HepG2 (cell line): ENCODE measurements at regions not wholly inside any gene's neighbourhood (a gene's known extent, or its start where the extent isn't known, plus 50 kb on each side); places are given as distances from the start of the nearest gene placed in this dataset.

Source experiments
- FOXP1 ChIP-seq, 2 experiments: fragments of 450-650 bp in 1 of 2; IDR thresholded peaks; 2 replicates each; pipeline ENCODE4 v1.6.1; 2017 to 2018; ENCODE audit warnings: antibody characterized with exemption in 1 of 2
- HNF4A ChIP-seq: sonication (generic); formaldehyde crosslinking; IDR thresholded peaks from 2 replicates; pipeline ENCODE4 v1.4.0; 2020; ENCODE audit warnings: missing genetic modification reagents
- KLF9 ChIP-seq: IDR thresholded peaks from 2 replicates; pipeline ENCODE4 v1.6.1; 2016; ENCODE audit warnings: low read depth
- MBD4 ChIP-seq: IDR thresholded peaks from 2 replicates; pipeline ENCODE4 v1.6.1; 2012; ENCODE audit warnings: low read length, inconsistent platforms, borderline replicate concordance
- NR1H2 ChIP-seq: sonication (generic); formaldehyde crosslinking; IDR thresholded peaks from 2 replicates; pipeline ENCODE4 v1.8.1; 2022; ENCODE audit warnings: low read depth, missing genetic modification reagents, borderline replicate concordance
- RAD21 ChIP-seq: fragments of 450-650 bp; formaldehyde crosslinking; IDR thresholded peaks from 2 replicates; pipeline ENCODE4 v1.5.0; 2020; ENCODE audit warnings: mild to moderate bottlenecking
- RBAK ChIP-seq: sonication (generic); formaldehyde crosslinking; IDR thresholded peaks from 2 replicates; pipeline ENCODE4 v1.5.1; 2020; ENCODE audit warnings: mild to moderate bottlenecking, missing genetic modification reagents
- RFXAP ChIP-seq: sonication (generic); formaldehyde crosslinking; IDR thresholded peaks from 2 replicates; pipeline ENCODE4 v1.4.0; 2020; ENCODE audit warnings: missing genetic modification reagents, borderline replicate concordance
- RXRB ChIP-seq: IDR thresholded peaks from 2 replicates; pipeline ENCODE4 v1.6.1; 2016; ENCODE audit warnings: borderline replicate concordance, missing genetic modification reagents, missing compliant biosample characterization
- SNAPC2 ChIP-seq: sonication (generic); formaldehyde crosslinking; IDR thresholded peaks from 2 replicates; pipeline ENCODE4 v1.8.1; 2022; ENCODE audit warnings: mild to moderate bottlenecking, missing genetic modification reagents
- TEAD3 ChIP-seq: optimal IDR thresholded peaks from 2 replicates; pipeline ENCODE3; 2016; ENCODE audit warnings: borderline replicate concordance
- ZBTB21 ChIP-seq: sonication (generic); formaldehyde crosslinking; IDR thresholded peaks from 2 replicates; pipeline ENCODE4 v1.4.0; 2020; ENCODE audit warnings: missing genetic modification reagents
- ZNF501 ChIP-seq: sonication (generic); formaldehyde crosslinking; IDR thresholded peaks from 2 replicates; pipeline ENCODE4 v1.5.1; 2020; ENCODE audit warnings: mild to moderate bottlenecking, moderate library complexity, missing genetic modification reagents
- ZNF644 ChIP-seq: IDR thresholded peaks from 2 replicates; pipeline ENCODE4 v1.6.1; 2016; ENCODE audit warnings: low read depth
- ZNF660 ChIP-seq: sonication (generic); formaldehyde crosslinking; IDR thresholded peaks from 2 replicates; pipeline ENCODE4 v1.5.1; 2020; ENCODE audit warnings: mild to moderate bottlenecking, low read depth, missing genetic modification reagents, borderline replicate concordance
- ZNF720 ChIP-seq: sonication (generic); formaldehyde crosslinking; IDR thresholded peaks from 2 replicates; pipeline ENCODE4 v1.4.0; 2020; ENCODE audit warnings: missing genetic modification reagents
- ZNF761 ChIP-seq: sonication (generic); formaldehyde crosslinking; conservative IDR thresholded peaks from 2 replicates; pipeline ENCODE4 v1.4.0; 2020; ENCODE audit warnings: mild to moderate bottlenecking, missing genetic modification reagents
- TF ChIP-seq, protein P1 (sequence below): IDR thresholded peaks from 2 replicates; pipeline ENCODE4 v1.6.1; 2016; ENCODE audit warnings: missing biosample characterization, missing genetic modification reagents, low read depth
- TF ChIP-seq, protein P2 (sequence below): sonication (generic); formaldehyde crosslinking; IDR thresholded peaks from 2 replicates; pipeline ENCODE4 v1.8.1; 2023; ENCODE audit warnings: mild to moderate bottlenecking, missing genetic modification reagents
- TF ChIP-seq, protein P3 (sequence below): sonication (generic); formaldehyde crosslinking; IDR thresholded peaks from 2 replicates; pipeline ENCODE4 v1.5.0; 2020; ENCODE audit warnings: missing genetic modification reagents
- TF ChIP-seq, protein P4 (sequence below): sonication (generic); formaldehyde crosslinking; conservative IDR thresholded peaks from 2 replicates; pipeline ENCODE4 v1.4.0; 2020; ENCODE audit warnings: missing genetic modification reagents
- TF ChIP-seq, protein P5 (sequence below): sonication (generic); formaldehyde crosslinking; IDR thresholded peaks from 2 replicates; pipeline ENCODE4 v1.5.0; 2020; ENCODE audit warnings: mild to moderate bottlenecking, missing genetic modification reagents, borderline replicate concordance
- TF ChIP-seq, protein P6 (sequence below): sonication (generic); formaldehyde crosslinking; conservative IDR thresholded peaks from 2 replicates; pipeline ENCODE4 v1.4.0; 2020; ENCODE audit warnings: missing genetic modification reagents

DNA sequence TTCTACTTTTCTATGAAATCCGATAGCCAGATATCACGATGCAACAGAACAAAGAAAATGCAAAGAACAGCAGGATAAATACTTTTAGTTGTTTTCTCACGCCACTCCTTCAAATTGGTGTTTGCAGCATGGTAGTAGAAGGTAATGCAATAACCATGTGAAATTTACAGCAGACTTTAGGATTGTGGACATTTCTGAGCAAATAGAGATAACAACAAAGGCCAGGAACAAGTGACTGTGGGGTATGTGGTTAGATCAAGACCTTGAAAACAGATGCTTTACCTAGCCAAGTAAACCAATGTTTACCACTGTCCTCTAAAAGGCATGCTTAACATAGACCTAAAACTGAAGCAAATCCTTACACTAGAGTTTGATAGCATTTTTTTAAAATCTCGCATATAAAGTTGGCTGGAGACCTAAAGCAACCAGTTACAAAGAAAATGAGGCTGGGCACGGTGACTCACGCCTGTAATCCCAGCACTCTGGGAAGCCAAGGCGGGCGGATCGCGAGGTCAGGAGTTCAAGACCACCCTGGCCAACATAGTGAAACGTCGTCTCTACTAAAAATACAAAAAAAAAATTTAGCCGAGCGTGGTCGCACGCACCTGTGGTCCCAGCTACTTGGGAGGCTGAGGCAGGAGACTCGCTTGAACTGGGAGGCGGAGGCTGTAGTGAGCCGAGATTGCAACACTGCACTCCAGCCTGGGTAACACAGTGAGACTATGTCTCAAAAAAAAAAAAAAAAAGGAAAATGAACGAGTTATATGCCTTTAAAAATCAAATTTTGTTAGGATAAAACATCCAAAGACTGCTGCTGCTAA is 123.2 kb upstream of the FOXN3 start (continued):
- TF ChIP-seq, protein P1, sequence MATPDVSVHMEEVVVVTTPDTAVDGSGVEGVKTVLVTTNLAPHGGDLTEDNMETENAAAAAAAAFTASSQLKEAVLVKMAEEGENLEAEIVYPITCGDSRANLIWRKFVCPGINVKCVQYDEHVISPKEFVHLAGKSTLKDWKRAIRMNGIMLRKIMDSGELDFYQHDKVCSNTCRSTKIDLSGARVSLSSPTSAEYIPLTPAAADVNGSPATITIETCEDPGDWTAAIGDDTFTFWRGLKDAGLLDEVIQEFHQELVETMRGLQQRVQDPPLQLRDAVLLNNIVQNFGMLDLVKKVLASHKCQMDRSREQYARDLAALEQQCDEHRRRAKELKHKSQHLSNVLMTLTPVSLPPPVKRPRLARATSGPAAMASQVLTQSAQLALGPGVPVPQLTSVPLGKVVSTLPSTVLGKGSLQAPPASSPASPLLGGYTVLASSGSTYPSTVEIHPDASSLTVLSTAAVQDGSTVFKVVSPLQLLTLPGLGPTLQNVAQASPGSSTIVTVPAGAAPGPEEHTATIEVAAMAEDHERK (CRISPR knock-in tag) = no peak
- TF ChIP-seq FOXP1 (IDR thresholded peaks at IDR 0.05) (peak; percentile 90), FOXP1 (CRISPR knock-in tag; IDR thresholded peaks at IDR 0.05) (peak; percentile 95), RFXAP (no peak), KLF9 (CRISPR knock-in tag) (no peak), HNF4A (CRISPR knock-in tag) (peak; percentile 60), RBAK (no peak), RXRB (CRISPR knock-in tag) (peak; percentile 70), NR1H2 (CRISPR knock-in tag) (no peak), SNAPC2 (no peak; the same call in 1 of the 2 replicates), ZBTB21 (no peak), ZNF761 (CRISPR knock-in tag) (no peak), MBD4 (no peak), RAD21 (CRISPR knock-in tag) (no peak), TEAD3 (peak; percentile 82), ZNF660 (CRISPR knock-in tag) (no peak), ZNF644 (CRISPR knock-in tag) (no peak), ZNF720 (CRISPR knock-in tag) (no peak), ZNF501 (CRISPR knock-in tag) (no peak)
- TF ChIP-seq, protein P2, sequence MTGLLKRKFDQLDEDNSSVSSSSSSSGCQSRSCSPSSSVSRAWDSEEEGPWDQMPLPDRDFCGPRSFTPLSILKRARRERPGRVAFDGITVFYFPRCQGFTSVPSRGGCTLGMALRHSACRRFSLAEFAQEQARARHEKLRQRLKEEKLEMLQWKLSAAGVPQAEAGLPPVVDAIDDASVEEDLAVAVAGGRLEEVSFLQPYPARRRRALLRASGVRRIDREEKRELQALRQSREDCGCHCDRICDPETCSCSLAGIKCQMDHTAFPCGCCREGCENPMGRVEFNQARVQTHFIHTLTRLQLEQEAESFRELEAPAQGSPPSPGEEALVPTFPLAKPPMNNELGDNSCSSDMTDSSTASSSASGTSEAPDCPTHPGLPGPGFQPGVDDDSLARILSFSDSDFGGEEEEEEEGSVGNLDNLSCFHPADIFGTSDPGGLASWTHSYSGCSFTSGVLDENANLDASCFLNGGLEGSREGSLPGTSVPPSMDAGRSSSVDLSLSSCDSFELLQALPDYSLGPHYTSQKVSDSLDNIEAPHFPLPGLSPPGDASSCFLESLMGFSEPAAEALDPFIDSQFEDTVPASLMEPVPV (CRISPR knock-in tag) = no peak
- TF ChIP-seq, protein P3, sequence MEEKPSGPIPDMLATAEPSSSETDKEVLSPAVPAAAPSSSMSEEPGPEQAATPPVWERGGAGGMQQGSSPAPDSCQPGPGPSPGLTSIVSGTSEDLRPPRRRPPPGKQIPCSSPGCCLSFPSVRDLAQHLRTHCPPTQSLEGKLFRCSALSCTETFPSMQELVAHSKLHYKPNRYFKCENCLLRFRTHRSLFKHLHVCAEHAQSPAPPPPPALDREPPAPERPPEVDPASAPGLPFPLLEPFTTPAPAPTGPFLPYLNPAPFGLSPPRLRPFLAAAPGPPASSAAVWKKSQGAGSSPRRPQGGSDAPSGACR = no peak; the same call in 1 of the 2 replicates
- TF ChIP-seq, protein P4, sequence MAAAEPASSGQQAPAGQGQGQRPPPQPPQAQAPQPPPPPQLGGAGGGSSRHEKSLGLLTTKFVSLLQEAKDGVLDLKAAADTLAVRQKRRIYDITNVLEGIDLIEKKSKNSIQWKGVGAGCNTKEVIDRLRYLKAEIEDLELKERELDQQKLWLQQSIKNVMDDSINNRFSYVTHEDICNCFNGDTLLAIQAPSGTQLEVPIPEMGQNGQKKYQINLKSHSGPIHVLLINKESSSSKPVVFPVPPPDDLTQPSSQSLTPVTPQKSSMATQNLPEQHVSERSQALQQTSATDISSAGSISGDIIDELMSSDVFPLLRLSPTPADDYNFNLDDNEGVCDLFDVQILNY = no peak
- TF ChIP-seq, protein P5, sequence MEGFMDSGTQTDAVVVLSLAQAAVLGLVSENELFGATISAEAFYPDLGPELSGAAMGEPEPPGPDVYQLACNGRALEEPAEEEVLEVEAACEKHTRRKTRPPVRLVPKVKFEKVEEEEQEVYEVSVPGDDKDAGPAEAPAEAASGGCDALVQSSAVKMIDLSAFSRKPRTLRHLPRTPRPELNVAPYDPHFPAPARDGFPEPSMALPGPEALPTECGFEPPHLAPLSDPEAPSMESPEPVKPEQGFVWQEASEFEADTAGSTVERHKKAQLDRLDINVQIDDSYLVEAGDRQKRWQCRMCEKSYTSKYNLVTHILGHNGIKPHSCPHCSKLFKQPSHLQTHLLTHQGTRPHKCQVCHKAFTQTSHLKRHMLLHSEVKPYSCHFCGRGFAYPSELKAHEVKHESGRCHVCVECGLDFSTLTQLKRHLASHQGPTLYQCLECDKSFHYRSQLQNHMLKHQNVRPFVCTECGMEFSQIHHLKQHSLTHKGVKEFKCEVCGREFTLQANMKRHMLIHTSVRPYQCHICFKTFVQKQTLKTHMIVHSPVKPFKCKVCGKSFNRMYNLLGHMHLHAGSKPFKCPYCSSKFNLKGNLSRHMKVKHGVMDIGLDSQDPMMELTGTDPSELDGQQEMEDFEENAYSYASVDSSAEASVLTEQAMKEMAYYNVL (CRISPR knock-in tag) = peak; percentile 51; the same call in 1 of the 2 replicates
- TF ChIP-seq, protein P6, sequence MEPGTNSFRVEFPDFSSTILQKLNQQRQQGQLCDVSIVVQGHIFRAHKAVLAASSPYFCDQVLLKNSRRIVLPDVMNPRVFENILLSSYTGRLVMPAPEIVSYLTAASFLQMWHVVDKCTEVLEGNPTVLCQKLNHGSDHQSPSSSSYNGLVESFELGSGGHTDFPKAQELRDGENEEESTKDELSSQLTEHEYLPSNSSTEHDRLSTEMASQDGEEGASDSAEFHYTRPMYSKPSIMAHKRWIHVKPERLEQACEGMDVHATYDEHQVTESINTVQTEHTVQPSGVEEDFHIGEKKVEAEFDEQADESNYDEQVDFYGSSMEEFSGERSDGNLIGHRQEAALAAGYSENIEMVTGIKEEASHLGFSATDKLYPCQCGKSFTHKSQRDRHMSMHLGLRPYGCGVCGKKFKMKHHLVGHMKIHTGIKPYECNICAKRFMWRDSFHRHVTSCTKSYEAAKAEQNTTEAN (CRISPR knock-in tag) = peak; percentile 50; the same call in 1 of the 2 replicates
